NCI-H2227 (cell line): ENCODE measurements at regions not wholly inside any gene's neighbourhood (a gene's known extent, or its start where the extent isn't known, plus 50 kb on each side); places are given as distances from the start of the nearest gene placed in this dataset.

Experiments
- DNase-seq: peaks from one replicate; lab custom pipeline; 2025; ENCODE audit not compliant: unreplicated experiment; lab: John Stamatoyannopoulos, UW

GRCh38 chr12:16415155-16415554 lies 67.7 kb downstream of the MGST1 start:
- no peak for DNase-seq

- DNase-seq, result no peak
Measured at GRCh38 chr12:16417058-16417457, 69.6 kb downstream of the MGST1 start.

GRCh38 chr12:16421806-16422205 lies 74.4 kb downstream of the MGST1 start:
- DNase-seq, result no peak

GRCh38 chr12:16424531-16424930 lies 77.1 kb downstream of the MGST1 start:
- no peak for DNase-seq

GRCh38 chr12:16435875-16436554 lies 88.6 kb downstream of the MGST1 start:
- DNase-seq, result no peak

GRCh38 chr12:16437281-16437816 lies 89.9 kb downstream of the MGST1 start:
- no peak for DNase-seq

- DNase-seq, result no peak
Measured at GRCh38 chr12:16437926-16438325, 90.5 kb downstream of the MGST1 start.

- no peak for DNase-seq
Measured at GRCh38 chr12:16449459-16449858, 102.0 kb downstream of the MGST1 start.

GRCh38 chr12:16453319-16453718 lies 105.9 kb downstream of the MGST1 start:
- DNase-seq, result no peak

GRCh38 chr12:16454481-16454880 lies 107.0 kb downstream of the MGST1 start:
- DNase-seq, result no peak

GRCh38 chr12:16458521-16459078 lies 111.2 kb downstream of the MGST1 start:
- DNase-seq, result no peak

- DNase-seq, result no peak
Measured at GRCh38 chr12:16467272-16467671, 119.8 kb downstream of the MGST1 start.

GRCh38 chr12:16472631-16473030 lies 125.2 kb downstream of the MGST1 start:
- no peak for DNase-seq

- DNase-seq, result no peak
Measured at GRCh38 chr12:16473610-16474326, 126.3 kb downstream of the MGST1 start.

- peak; percentile 67 for DNase-seq
Measured at GRCh38 chr12:16474801-16475200, 127.4 kb downstream of the MGST1 start.

GRCh38 chr12:16475521-16475920 lies 128.1 kb downstream of the MGST1 start:
- peak; percentile 9 for DNase-seq

- no peak for DNase-seq
Measured at GRCh38 chr12:16482726-16483125, 123.2 kb downstream of the LMO3 start.

GRCh38 chr12:16492240-16492639 lies 113.7 kb downstream of the LMO3 start:
- DNase-seq, result no peak

GRCh38 chr12:16492820-16493797 lies 112.9 kb downstream of the LMO3 start:
- DNase-seq, result no peak

- DNase-seq, result no peak
Measured at GRCh38 chr12:16495196-16495595, 110.8 kb downstream of the LMO3 start.
